Thyroid gland (tissue), 4 donors: ENCODE measurements at regions not wholly inside any gene's neighbourhood (a gene's known extent, or its start where the extent isn't known, plus 50 kb on each side); places are given as distances from the start of the nearest gene placed in this dataset.

Source experiments
- CTCF ChIP-seq, 6 experiments: fragments of 200-600 bp in 3 of 6; fragments of 450-650 bp in 3 of 6; sonication (generic) in 3 of 6; IDR thresholded peaks; one replicate each; pipeline ENCODE4 v1.5.1; 2016 to 2019; ENCODE audit warnings: antibody characterized with exemption in 6 of 6, mild to moderate bottlenecking in 2 of 6, inconsistent platforms in 1 of 6, moderate library complexity in 1 of 6
- POLR2A ChIP-seq, 2 donors: fragments of 450-650 bp; IDR thresholded peaks; one replicate each; pipeline ENCODE4 v1.6.1; 2017; ENCODE audit warnings: antibody characterized with exemption in 2 of 2, mild to moderate bottlenecking in 2 of 2, moderate library complexity in 1 of 2

- TF ChIP-seq CTCF (IDR thresholded peaks at IDR 0.05): no peak
- TF ChIP-seq POLR2A (IDR thresholded peaks at IDR 0.05): no peak
Observed at GRCh38 chr18:2075499-2075898, 495.8 kb downstream of the METTL4 start.
